Nephron progenitor cell (in vitro differentiated cells): ENCODE measurements at regions not wholly inside any gene's neighbourhood (a gene's known extent, or its start where the extent isn't known, plus 50 kb on each side); places are given as distances from the start of the nearest gene placed in this dataset.

Source experiments
- DNase-seq: peaks from one replicate; pipeline ENCODE4 v3.0.0; 2021
- H3K27ac Mint-ChIP-seq: 2 replicates; pipeline ENCODE4 v1.8.0; 2021; ENCODE audit warnings: mild to moderate bottlenecking, moderate library complexity, mixed read lengths
- H3K27me3 Mint-ChIP-seq: 2 replicates; pipeline ENCODE4 v1.8.0; 2021; ENCODE audit warnings: mild to moderate bottlenecking, low read depth, mixed read lengths; ENCODE audit not compliant: poor library complexity
- H3K36me3 Mint-ChIP-seq: 2 replicates; pipeline ENCODE4 v1.8.0; 2021; ENCODE audit warnings: low read depth, mixed read lengths
- H3K4me1 Mint-ChIP-seq: 2 replicates; pipeline ENCODE4 v1.8.0; 2021; ENCODE audit warnings: mixed read lengths
- H3K4me3 Mint-ChIP-seq: 2 replicates; pipeline ENCODE4 v1.8.0; 2021; ENCODE audit warnings: mild to moderate bottlenecking, moderate library complexity, mixed read lengths
- H3K9me3 Mint-ChIP-seq: 2 replicates; pipeline ENCODE4 v1.8.0; 2021; ENCODE audit warnings: mild to moderate bottlenecking, moderate library complexity, mixed read lengths
- CTCF ChIP-seq: fragments of 200-600 bp; sonication (generic); IDR thresholded peaks from 2 replicates; pipeline ENCODE4 v1.5.0; 2021; ENCODE audit warnings: antibody characterized with exemption

DNA sequence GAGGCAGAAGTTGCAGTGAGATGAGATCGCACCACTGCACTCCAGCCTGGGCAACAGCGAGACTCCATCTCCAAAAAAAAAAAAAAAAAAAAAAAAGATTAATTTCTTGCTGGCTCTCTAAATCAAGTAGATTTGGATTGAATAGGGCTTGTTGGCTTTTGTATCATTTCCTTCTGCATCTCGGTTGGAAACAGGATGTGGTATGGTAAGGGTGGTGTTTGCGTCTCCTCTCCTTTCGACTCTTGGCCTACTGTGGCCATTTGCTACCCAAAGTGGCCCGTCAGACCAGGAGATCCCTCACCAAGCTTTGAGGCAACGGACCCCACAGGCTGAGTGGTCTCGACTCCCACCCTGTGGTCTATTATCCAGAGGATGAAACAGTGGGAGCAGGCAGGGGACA lies 168.0 kb upstream of the IRX3 start:
- Mint-ChIP-seq H3K4me3 (no peak overlapping the region), H3K4me1 (peaks cover 84% of the 10 kb centered on the region), H3K27ac (no peak overlapping the region), H3K36me3 (no peaks in the 10 kb centered on the region), H3K27me3 (peaks cover 28% of the 10 kb centered on the region), H3K9me3 (no peaks in the 10 kb centered on the region)
- DNase-seq = no peak
- TF ChIP-seq CTCF = no peak

GRCh38 chr16:54453871-54454270 lies 167.3 kb upstream of the IRX3 start:
- TF ChIP-seq CTCF = no peak
- Mint-ChIP-seq H3K9me3 (no peaks in the 10 kb centered on the region), H3K4me3 (no peak overlapping the region), H3K36me3 (no peaks in the 10 kb centered on the region), H3K27me3 (peaks cover 28% of the 10 kb centered on the region), H3K27ac (no peak overlapping the region), H3K4me1 (peaks cover 84% of the 10 kb centered on the region)
- DNase-seq = no peak

GRCh38 chr16:54447576-54448440 lies 161.2 kb upstream of the IRX3 start:
- Mint-ChIP-seq H3K27me3 (peaks cover 19% of the 10 kb centered on the region), H3K36me3 (peaks cover 5% of the 10 kb centered on the region), H3K27ac (no peak overlapping the region), H3K4me1 (peaks cover 66% of the 10 kb centered on the region), H3K9me3 (peaks cover 28% of the 10 kb centered on the region), H3K4me3 (peak overlapping the region; percentile 41)
- no peak for DNase-seq
- no peak for TF ChIP-seq CTCF

DNA sequence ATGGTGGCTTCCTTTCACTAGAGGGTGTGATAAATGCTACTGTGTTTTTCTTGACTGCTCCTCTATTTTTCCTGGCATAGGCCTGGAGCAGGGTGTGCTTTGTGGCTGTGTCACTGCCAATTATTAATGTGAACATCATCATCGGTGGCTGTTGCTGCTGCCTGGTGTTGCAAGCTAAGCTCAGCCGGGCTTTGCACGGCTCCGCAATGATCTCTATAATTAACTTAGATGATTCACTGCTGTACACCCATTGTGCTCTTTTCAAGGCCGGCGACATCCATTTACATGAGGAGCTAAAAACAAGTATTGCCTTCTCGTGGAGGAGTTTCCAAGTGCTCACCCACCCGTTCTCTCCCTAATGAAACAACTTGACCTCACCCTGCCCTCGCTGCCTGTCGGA lies 160.1 kb upstream of the IRX3 start:
- no peak for TF ChIP-seq CTCF
- H3K27ac Mint-ChIP-seq = peak overlapping the region; percentile 81
- peaks cover 5% of the 10 kb centered on the region for H3K36me3 Mint-ChIP-seq
- no peak overlapping the region for H3K4me3 Mint-ChIP-seq
- peaks cover 54% of the 10 kb centered on the region for H3K4me1 Mint-ChIP-seq
- H3K9me3 Mint-ChIP-seq = peaks cover 39% of the 10 kb centered on the region
- H3K27me3 Mint-ChIP-seq = peaks cover 15% of the 10 kb centered on the region
- DNase-seq = no peak

DNA sequence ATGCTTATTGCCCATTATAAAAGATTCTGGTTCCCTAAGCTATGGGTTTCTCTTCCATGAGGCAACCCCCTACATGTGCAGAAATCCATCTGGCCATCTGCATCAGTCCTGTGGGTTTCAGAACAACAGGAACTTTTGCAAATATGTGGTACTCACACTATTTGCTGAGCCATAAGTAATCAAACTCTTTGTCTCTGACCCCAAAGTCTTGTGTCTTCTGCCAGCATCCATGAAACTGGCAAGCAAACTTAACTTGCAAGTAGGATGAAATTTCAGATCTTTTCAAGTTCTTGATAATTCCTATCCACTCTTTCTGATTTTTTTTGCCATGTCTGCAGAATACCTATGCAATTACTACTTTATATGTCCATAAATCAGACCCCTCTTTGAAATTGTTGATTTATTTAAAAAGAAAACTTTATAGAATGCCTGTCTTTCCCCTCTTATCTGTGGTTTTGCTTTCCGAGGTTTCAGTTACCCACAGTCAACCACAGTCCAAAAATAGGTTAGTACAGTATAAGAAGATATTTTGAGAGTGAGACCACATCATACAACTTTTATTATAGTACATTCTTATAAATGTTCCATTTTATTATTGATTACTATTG lies 158.4 kb upstream of the IRX3 start:
- peaks cover 15% of the 10 kb centered on the region for H3K27me3 Mint-ChIP-seq
- no peak for DNase-seq
- H3K4me3 Mint-ChIP-seq = no peak overlapping the region
- peaks cover 40% of the 10 kb centered on the region for H3K4me1 Mint-ChIP-seq
- no peak overlapping the region for H3K27ac Mint-ChIP-seq
- peaks cover 40% of the 10 kb centered on the region for H3K9me3 Mint-ChIP-seq
- TF ChIP-seq CTCF = no peak
- peaks cover 5% of the 10 kb centered on the region for H3K36me3 Mint-ChIP-seq

DNA sequence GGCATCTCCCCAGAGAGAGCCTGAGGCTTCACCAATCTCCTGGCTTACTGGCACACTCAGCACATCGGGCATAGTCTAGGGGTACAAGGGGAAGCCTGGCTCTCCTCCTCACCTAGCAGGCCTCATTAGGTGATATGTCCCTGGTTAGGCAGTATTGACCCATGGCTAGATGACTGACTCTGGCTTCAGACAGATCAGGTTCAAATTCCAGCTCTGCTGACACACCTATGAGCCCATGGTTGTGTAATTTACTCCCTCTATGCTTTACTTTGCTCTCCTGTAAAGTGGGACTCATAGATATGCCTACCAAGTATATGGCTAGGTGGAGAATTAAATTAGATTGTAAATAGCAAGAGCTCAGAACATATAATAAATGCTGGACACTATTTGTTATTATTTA lies 157.3 kb upstream of the IRX3 start:
- peaks cover 5% of the 10 kb centered on the region for H3K36me3 Mint-ChIP-seq
- peaks cover 25% of the 10 kb centered on the region for H3K27me3 Mint-ChIP-seq
- no peak for TF ChIP-seq CTCF
- H3K4me1 Mint-ChIP-seq = peaks cover 29% of the 10 kb centered on the region
- peaks cover 40% of the 10 kb centered on the region for H3K9me3 Mint-ChIP-seq
- no peak overlapping the region for H3K4me3 Mint-ChIP-seq
- no peak overlapping the region for H3K27ac Mint-ChIP-seq
- DNase-seq = no peak
